GM06990 (cell line): ENCODE measurements at regions not wholly inside any gene's neighbourhood (a gene's known extent, or its start where the extent isn't known, plus 50 kb on each side); places are given as distances from the start of the nearest gene placed in this dataset.

Experiments
- DNase-seq: peaks from one replicate; pipeline ENCODE4 v3.0.0-alpha.2; 2011; ENCODE audit not compliant: insufficient read length; ENCODE audit errors: extremely low read depth
- H3K27me3 ChIP-seq: replicated peaks from 2 replicates; pipeline ENCODE4 v1.6.0; 2011; ENCODE audit warnings: low read length; ENCODE audit not compliant: control insufficient read depth, insufficient read depth
- H3K36me3 ChIP-seq: 2 replicates; pipeline ENCODE4 v1.5.1; 2011; ENCODE audit warnings: low read length; ENCODE audit not compliant: control insufficient read depth, insufficient read depth
- H3K4me3 ChIP-seq: replicated peaks from 2 replicates; pipeline ENCODE4 v1.5.1; 2011; ENCODE audit warnings: low read depth, mild to moderate bottlenecking, control low read depth, low read length
- CTCF ChIP-seq: IDR thresholded peaks from 2 replicates; pipeline ENCODE4 v1.5.1; 2011; ENCODE audit warnings: low read length, control low read depth, mild to moderate bottlenecking, inconsistent platforms; ENCODE audit not compliant: insufficient read depth, poor library complexity, severe bottlenecking

- Histone ChIP-seq H3K4me3 (no peak overlapping the region), H3K27me3 (no peaks in the 10 kb centered on the region; the same call in none of the 2 replicates)
- no peak for DNase-seq
Measured at GRCh38 chr7:94236960-94237359, 157.7 kb upstream of the COL1A2 start.

GRCh38 chr7:94237417-94237816 is 157.3 kb upstream of the COL1A2 start:
- Histone ChIP-seq H3K27me3 (no peaks in the 10 kb centered on the region; the same call in none of the 2 replicates), H3K4me3 (no peak overlapping the region), H3K36me3 (no peaks in the 10 kb centered on the region)
- no peak for TF ChIP-seq CTCF
- no peak for DNase-seq

More at GRCh38 chr7:94236960-94237359, 157.7 kb upstream of the COL1A2 start:
- no peak for TF ChIP-seq CTCF
- H3K36me3 ChIP-seq: no peaks in the 10 kb centered on the region

GRCh38 chr7:94239661-94240234 is 154.9 kb upstream of the COL1A2 start:
- no peak for DNase-seq

GRCh38 chr7:94240902-94241301 is 153.8 kb upstream of the COL1A2 start:
- Histone ChIP-seq H3K4me3 (no peak overlapping the region), H3K27me3 (no peaks in the 10 kb centered on the region; the same call in none of the 2 replicates), H3K36me3 (no peaks in the 10 kb centered on the region)
- no peak for DNase-seq
- no peak for TF ChIP-seq CTCF

More at GRCh38 chr7:94239661-94240234, 154.9 kb upstream of the COL1A2 start:
- TF ChIP-seq CTCF: no peak
- Histone ChIP-seq H3K4me3 (no peak overlapping the region), H3K36me3 (no peaks in the 10 kb centered on the region), H3K27me3 (no peaks in the 10 kb centered on the region; the same call in none of the 2 replicates)

- no peak for DNase-seq
- no peaks in the 10 kb centered on the region; the same call in none of the 2 replicates for H3K27me3 ChIP-seq
- H3K4me3 ChIP-seq: no peak overlapping the region
- H3K36me3 ChIP-seq: no peaks in the 10 kb centered on the region
- TF ChIP-seq CTCF: no peak
Measured at GRCh38 chr7:94241402-94241925, 153.2 kb upstream of the COL1A2 start.
